ENCODE measurements at regions not wholly inside any gene's neighbourhood (a gene's known extent, or its start where the extent isn't known, plus 50 kb on each side); places are given as distances from the start of the nearest gene placed in this dataset.

DNA sequence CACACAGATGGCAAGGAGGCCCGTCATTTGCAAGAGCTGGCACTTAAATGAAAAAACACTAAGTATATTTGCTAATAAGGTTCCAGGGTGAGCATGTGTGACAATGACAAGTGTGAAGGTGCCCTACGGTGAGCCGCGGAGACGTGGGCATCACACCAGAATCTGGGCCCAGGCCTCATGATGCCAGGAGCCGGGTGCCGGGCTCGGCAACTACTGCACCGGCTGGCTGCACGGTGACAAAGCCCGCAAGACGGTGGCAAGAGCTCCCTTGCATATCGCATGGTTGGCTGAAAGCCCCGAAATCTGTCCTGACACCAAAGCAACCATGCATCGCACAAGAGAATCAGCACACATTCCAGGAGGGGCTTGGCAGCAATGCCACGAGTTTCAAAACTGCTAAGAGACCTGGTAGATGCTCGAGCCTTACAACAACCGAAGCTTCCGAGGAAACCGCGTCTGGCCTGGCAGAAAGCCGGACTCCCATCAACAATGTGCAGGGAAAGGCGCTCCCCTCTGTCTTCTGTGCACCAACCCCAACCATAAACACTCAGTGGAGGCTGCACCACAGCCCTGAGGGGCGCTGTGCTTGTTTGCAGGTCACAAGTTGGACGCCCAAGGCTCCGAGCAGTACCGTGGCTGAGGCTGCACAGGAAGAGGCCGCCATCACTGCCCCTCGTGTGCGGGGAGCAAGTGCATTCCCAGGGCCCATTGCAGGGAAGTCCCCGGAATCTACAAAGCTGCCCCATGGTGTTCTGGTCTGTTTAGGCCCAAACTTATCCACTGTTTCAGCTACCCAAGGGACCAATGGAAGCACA lies 339.7 kb downstream of the CTTN start:
- TF ChIP-seq, protein P1, sequence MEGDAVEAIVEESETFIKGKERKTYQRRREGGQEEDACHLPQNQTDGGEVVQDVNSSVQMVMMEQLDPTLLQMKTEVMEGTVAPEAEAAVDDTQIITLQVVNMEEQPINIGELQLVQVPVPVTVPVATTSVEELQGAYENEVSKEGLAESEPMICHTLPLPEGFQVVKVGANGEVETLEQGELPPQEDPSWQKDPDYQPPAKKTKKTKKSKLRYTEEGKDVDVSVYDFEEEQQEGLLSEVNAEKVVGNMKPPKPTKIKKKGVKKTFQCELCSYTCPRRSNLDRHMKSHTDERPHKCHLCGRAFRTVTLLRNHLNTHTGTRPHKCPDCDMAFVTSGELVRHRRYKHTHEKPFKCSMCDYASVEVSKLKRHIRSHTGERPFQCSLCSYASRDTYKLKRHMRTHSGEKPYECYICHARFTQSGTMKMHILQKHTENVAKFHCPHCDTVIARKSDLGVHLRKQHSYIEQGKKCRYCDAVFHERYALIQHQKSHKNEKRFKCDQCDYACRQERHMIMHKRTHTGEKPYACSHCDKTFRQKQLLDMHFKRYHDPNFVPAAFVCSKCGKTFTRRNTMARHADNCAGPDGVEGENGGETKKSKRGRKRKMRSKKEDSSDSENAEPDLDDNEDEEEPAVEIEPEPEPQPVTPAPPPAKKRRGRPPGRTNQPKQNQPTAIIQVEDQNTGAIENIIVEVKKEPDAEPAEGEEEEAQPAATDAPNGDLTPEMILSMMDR (conservative IDR thresholded peaks at IDR 0.05 in 1 of 2, IDR thresholded peaks at IDR 0.05 in 1 of 2; ENCODE audit: low read depth in 1 of 2, low read length in 2 of 2): no peak
- no peak for TF ChIP-seq EZH2 (IDR thresholded peaks at IDR 0.05; ENCODE audit: low read length, missing control alignments)
